Right lobe of liver (tissue), 4 donors: ENCODE measurements at regions not wholly inside any gene's neighbourhood (a gene's known extent, or its start where the extent isn't known, plus 50 kb on each side); places are given as distances from the start of the nearest gene placed in this dataset.

Source experiments
- CTCF ChIP-seq, 4 donors: fragments of 200-600 bp in 3 of 4; fragments of 450-650 bp in 1 of 4; IDR thresholded peaks; one replicate each; pipeline versions ENCODE4 v1.5.1 to v1.8.0; 2016 to 2022; ENCODE audit warnings: antibody characterized with exemption in 4 of 4, mild to moderate bottlenecking in 2 of 4
- POLR2A ChIP-seq: fragments of 450-650 bp; IDR thresholded peaks from one replicate; pipeline ENCODE4 v1.6.1; 2017; ENCODE audit warnings: antibody characterized with exemption, mild to moderate bottlenecking
- donor health status: DM: no; HTN: no; CAD: no.
- donor health status: DM: no; HTN: no; CAD: no.
- donor health status: DM: no; HTN: yes; CAD: no.

- TF ChIP-seq CTCF (IDR thresholded peaks at IDR 0.05) (no peak), POLR2A (no peak)
Observed at GRCh38 chr15:47987461-47987860, 133.3 kb upstream of the SLC24A5 start.
